Astrocyte (in vitro differentiated cells and primary cell): ENCODE measurements at regions not wholly inside any gene's neighbourhood (a gene's known extent, or its start where the extent isn't known, plus 50 kb on each side); places are given as distances from the start of the nearest gene placed in this dataset.

Experiments used
- DNase-seq: peaks from one replicate; pipeline ENCODE4 v3.0.0-alpha.2; 2010; ENCODE audit warnings: low read depth
- FAIRE-seq: peaks from 2 replicates; lab custom pipeline; 2011; peaks lifted over from hg19 to GRCh38; lab: Jason Lieb, UNC
- H2AFZ ChIP-seq: 2 replicates; pipeline ENCODE4 v1.6.0; 2012; ENCODE audit warnings: low read depth, low read length, inconsistent platforms
- H3K27ac ChIP-seq: 2 replicates; pipeline ENCODE4 v1.5.1; 2011; ENCODE audit warnings: low read depth, low read length, inconsistent platforms
- H3K27me3 ChIP-seq: 2 replicates; pipeline ENCODE4 v1.6.0; 2011; ENCODE audit warnings: low read length, inconsistent platforms; ENCODE audit not compliant: insufficient read depth
- H3K36me3 ChIP-seq: 2 replicates; pipeline ENCODE4 v1.5.1; 2011; ENCODE audit warnings: low read length, inconsistent platforms; ENCODE audit not compliant: insufficient read depth
- H3K4me1 ChIP-seq: 2 replicates; pipeline ENCODE4 v1.5.1; 2011; ENCODE audit warnings: low read length, inconsistent platforms; ENCODE audit not compliant: insufficient read depth
- H3K4me2 ChIP-seq: 2 replicates; pipeline ENCODE4 v1.6.0; 2012; ENCODE audit warnings: low read length, inconsistent platforms
- H3K4me3 ChIP-seq: 2 replicates; pipeline ENCODE4 v1.5.1; 2011; ENCODE audit warnings: low read depth, mild to moderate bottlenecking, low read length, inconsistent platforms; ENCODE audit not compliant: insufficient read depth
- H3K79me2 ChIP-seq: 2 replicates; pipeline ENCODE4 v1.6.0; 2012; ENCODE audit warnings: mild to moderate bottlenecking, low read length, inconsistent platforms; ENCODE audit not compliant: insufficient read depth
- H3K9ac ChIP-seq: 2 replicates; pipeline ENCODE4 v1.6.0; 2012; ENCODE audit warnings: mild to moderate bottlenecking, low read length, inconsistent platforms
- H3K9me3 ChIP-seq: 2 replicates; pipeline ENCODE4 v1.5.1; 2012; ENCODE audit warnings: low read depth, mild to moderate bottlenecking, low read length, inconsistent platforms; ENCODE audit not compliant: insufficient read depth
- H4K20me1 ChIP-seq: 2 replicates; pipeline ENCODE4 v1.6.0; 2012; ENCODE audit warnings: low read length, inconsistent platforms; ENCODE audit not compliant: insufficient read depth
- H3K27ac Mint-ChIP-seq: one replicate; pipeline ENCODE4 v1.8.0; 2021; ENCODE audit warnings: mild to moderate bottlenecking, mixed read lengths; ENCODE audit not compliant: unreplicated experiment
- H3K27me3 Mint-ChIP-seq: one replicate; pipeline ENCODE4 v1.8.0; 2021; ENCODE audit warnings: low read depth, mixed read lengths; ENCODE audit not compliant: unreplicated experiment
- H3K36me3 Mint-ChIP-seq: one replicate; pipeline ENCODE4 v1.8.0; 2021; ENCODE audit warnings: low read depth, mixed read lengths; ENCODE audit not compliant: unreplicated experiment
- H3K4me1 Mint-ChIP-seq: one replicate; pipeline ENCODE4 v1.8.0; 2021; ENCODE audit warnings: low read depth, mixed read lengths; ENCODE audit not compliant: unreplicated experiment
- H3K4me3 Mint-ChIP-seq: one replicate; pipeline ENCODE4 v1.8.0; 2021; ENCODE audit warnings: mild to moderate bottlenecking, moderate library complexity, mixed read lengths; ENCODE audit not compliant: unreplicated experiment
- H3K9me3 Mint-ChIP-seq: one replicate; pipeline ENCODE4 v1.8.0; 2021; ENCODE audit warnings: mild to moderate bottlenecking, mixed read lengths; ENCODE audit not compliant: unreplicated experiment
- CTCF ChIP-seq: IDR thresholded peaks from 2 replicates; pipeline ENCODE4 v1.5.1; 2011; ENCODE audit warnings: low read depth, mild to moderate bottlenecking, inconsistent platforms, low read length, moderate library complexity; ENCODE audit not compliant: insufficient read depth
- EZH2 ChIP-seq: IDR thresholded peaks from 2 replicates; pipeline ENCODE4 v1.6.1; 2012; ENCODE audit warnings: mild to moderate bottlenecking, low read length, inconsistent platforms; ENCODE audit not compliant: insufficient read depth

- Histone ChIP-seq H3K9ac (no peak overlapping the region), H3K79me2 (no peaks in the 10 kb centered on the region), H2AFZ (no peak overlapping the region), H3K27me3 (no peaks in the 10 kb centered on the region), H3K36me3 (no peaks in the 10 kb centered on the region), H3K27ac (no peak overlapping the region), H3K4me2 (no peak overlapping the region), H4K20me1 (no peaks in the 10 kb centered on the region), H3K4me3 (no peak overlapping the region), H3K4me1 (no peaks in the 10 kb centered on the region), H3K9me3 (peaks cover 3% of the 10 kb centered on the region)
- Mint-ChIP-seq H3K9me3 (peaks cover 1% of the 10 kb centered on the region), H3K27me3 (no peaks in the 10 kb centered on the region), H3K36me3 (no peaks in the 10 kb centered on the region), H3K27ac (no peak overlapping the region), H3K4me1 (peaks cover 7% of the 10 kb centered on the region), H3K4me3 (no peak overlapping the region)
- TF ChIP-seq CTCF (no peak), EZH2 (no peak)
- DNase-seq (no peak), FAIRE-seq (no peak)
These were observed 170.3 kb downstream of the PTGER3 start for GRCh38 chr1:70877343-70877742.

GRCh38 chr1:70887936-70888335, 159.7 kb downstream of the PTGER3 start:
- H3K4me1 Mint-ChIP-seq, result no peaks in the 10 kb centered on the region
- no peak overlapping the region for H3K27ac Mint-ChIP-seq
- H3K27me3 Mint-ChIP-seq, result peaks cover 2% of the 10 kb centered on the region
- H2AFZ ChIP-seq, result no peak overlapping the region
- no peak overlapping the region for H3K27ac ChIP-seq
- no peak overlapping the region for H3K9ac ChIP-seq
- H3K4me1 ChIP-seq, result no peaks in the 10 kb centered on the region
- no peaks in the 10 kb centered on the region for H3K36me3 ChIP-seq
- no peaks in the 10 kb centered on the region for H3K27me3 ChIP-seq
- H3K4me2 ChIP-seq, result no peak overlapping the region
- TF ChIP-seq CTCF, result no peak
- no peak overlapping the region for H3K4me3 Mint-ChIP-seq
- no peaks in the 10 kb centered on the region for H3K9me3 ChIP-seq
- FAIRE-seq (no peak), DNase-seq (no peak)
- no peaks in the 10 kb centered on the region for H3K79me2 ChIP-seq
- H3K4me3 ChIP-seq, result no peak overlapping the region
- H4K20me1 ChIP-seq, result no peaks in the 10 kb centered on the region
- H3K36me3 Mint-ChIP-seq, result no peaks in the 10 kb centered on the region
- H3K9me3 Mint-ChIP-seq, result no peaks in the 10 kb centered on the region

- Histone ChIP-seq H3K4me1 (no peaks in the 10 kb centered on the region), H2AFZ (no peak overlapping the region), H3K9me3 (no peaks in the 10 kb centered on the region), H3K27me3 (no peaks in the 10 kb centered on the region), H3K79me2 (no peaks in the 10 kb centered on the region), H3K4me2 (no peak overlapping the region), H3K4me3 (no peak overlapping the region), H3K9ac (no peak overlapping the region), H3K27ac (no peak overlapping the region), H3K36me3 (no peaks in the 10 kb centered on the region), H4K20me1 (no peaks in the 10 kb centered on the region)
- Mint-ChIP-seq H3K4me3 (no peak overlapping the region), H3K27me3 (peaks cover 2% of the 10 kb centered on the region), H3K27ac (no peak overlapping the region), H3K4me1 (peaks cover 3% of the 10 kb centered on the region), H3K9me3 (no peaks in the 10 kb centered on the region), H3K36me3 (no peaks in the 10 kb centered on the region)
- no peak for TF ChIP-seq CTCF
- TF ChIP-seq EZH2, result no peak
- FAIRE-seq (no peak), DNase-seq (no peak)
These were observed 158.9 kb downstream of the PTGER3 start for GRCh38 chr1:70888722-70889121.
